Natural killer cell treated with Interleukin-12 subunit alpha and Interleukin-12 subunit beta and Interleukin-15 and Interleukin-18, amount 100 ng/mL, for 72 hours (primary cell): ENCODE measurements at regions not wholly inside any gene's neighbourhood (a gene's known extent, or its start where the extent isn't known, plus 50 kb on each side); places are given as distances from the start of the nearest gene placed in this dataset.

Experiments
- ATAC-seq, 2 donors: fragments of 150-1000 bp; cut with Tn5 transposase in 1 of 2; sonication (Bioruptor Pico), chemical (Tn5 transposase) in 1 of 2; 2 replicates each; pipeline ENCODE4 v1.10.0; 2021
- DNase-seq: peaks from one replicate; pipeline ENCODE4 v3.0.0; 2022; ENCODE audit warnings: low spot score
- H3K27ac Mint-ChIP-seq, 2 donors: 1 replicate in 1 of 2; 2 replicates in 1 of 2; pipeline ENCODE4 v1.8.0; 2022; ENCODE audit warnings: mixed read lengths in 2 of 2, mild to moderate bottlenecking in 1 of 2, moderate library complexity in 1 of 2
- H3K27me3 Mint-ChIP-seq, 2 donors: 1 replicate in 1 of 2; 2 replicates in 1 of 2; pipeline ENCODE4 v1.8.0; 2022; ENCODE audit warnings: mixed read lengths in 2 of 2
- H3K36me3 Mint-ChIP-seq: one replicate; pipeline ENCODE4 v1.8.0; 2022; ENCODE audit warnings: mixed read lengths
- H3K4me1 Mint-ChIP-seq, 2 donors: 1 replicate in 1 of 2; 2 replicates in 1 of 2; pipeline ENCODE4 v1.8.0; 2022; ENCODE audit warnings: low read depth in 2 of 2, mixed read lengths in 2 of 2, mild to moderate bottlenecking in 1 of 2
- H3K4me3 Mint-ChIP-seq: one replicate; pipeline ENCODE4 v1.8.0; 2022; ENCODE audit warnings: mixed read lengths
- H3K9me3 Mint-ChIP-seq: 2 replicates; pipeline ENCODE4 v1.8.0; 2022; ENCODE audit warnings: mixed read lengths

GRCh38 chr3:30130391-30130790, 476.0 kb upstream of the TGFBR2 start:
- Mint-ChIP-seq H3K9me3 (no peaks in the 10 kb centered on the region), H3K36me3 (no peaks in the 10 kb centered on the region), H3K27ac (no peak overlapping the region), H3K4me3 (no peak overlapping the region), H3K4me1 (no peaks in the 10 kb centered on the region), H3K27me3 (peaks cover 5 to 25% of the 10 kb centered on the region in 2 donors)
- DNase-seq (no peak), ATAC-seq (no peak)

- no peak overlapping the region for H3K27ac Mint-ChIP-seq
- no peaks in the 10 kb centered on the region for H3K4me1 Mint-ChIP-seq
- DNase-seq, result no peak
- peaks cover 3% of the 10 kb centered on the region for H3K9me3 Mint-ChIP-seq
- H3K36me3 Mint-ChIP-seq, result no peaks in the 10 kb centered on the region
- H3K27me3 Mint-ChIP-seq, result peaks cover 8 to 24% of the 10 kb centered on the region in 2 donors
- no peak overlapping the region for H3K4me3 Mint-ChIP-seq
- ATAC-seq, result no peak
Observed at GRCh38 chr3:30131191-30131590, 475.2 kb upstream of the TGFBR2 start.

GRCh38 chr3:30135190-30135589, 471.2 kb upstream of the TGFBR2 start:
- no peak for ATAC-seq
- Mint-ChIP-seq H3K36me3 (no peaks in the 10 kb centered on the region), H3K4me3 (no peak overlapping the region), H3K27ac (no peak overlapping the region), H3K27me3 (peaks cover 7 to 11% of the 10 kb centered on the region in 2 donors), H3K9me3 (peaks cover 4% of the 10 kb centered on the region), H3K4me1 (no peaks in the 10 kb centered on the region)
- DNase-seq, result no peak

- peaks cover 4% of the 10 kb centered on the region for H3K9me3 Mint-ChIP-seq
- peaks cover 5 to 11% of the 10 kb centered on the region in 2 donors for H3K27me3 Mint-ChIP-seq
- no peak for DNase-seq
- H3K36me3 Mint-ChIP-seq, result no peaks in the 10 kb centered on the region
- no peak overlapping the region for H3K27ac Mint-ChIP-seq
- no peak for ATAC-seq
- no peak overlapping the region for H3K4me3 Mint-ChIP-seq
- H3K4me1 Mint-ChIP-seq, result no peaks in the 10 kb centered on the region
Observed at GRCh38 chr3:30139283-30139682, 467.1 kb upstream of the TGFBR2 start.

GRCh38 chr3:30140356-30141075, 465.9 kb upstream of the TGFBR2 start:
- Mint-ChIP-seq H3K27me3 (peaks cover 0 to 9% of the 10 kb centered on the region in 2 donors), H3K27ac (no peak overlapping the region), H3K9me3 (peaks cover 4% of the 10 kb centered on the region), H3K4me3 (no peak overlapping the region), H3K4me1 (no peaks in the 10 kb centered on the region), H3K36me3 (no peaks in the 10 kb centered on the region)
- ATAC-seq (no peak), DNase-seq (no peak)

GRCh38 chr3:30141178-30141581, 465.2 kb upstream of the TGFBR2 start:
- Mint-ChIP-seq H3K27ac (no peak overlapping the region), H3K4me1 (no peaks in the 10 kb centered on the region), H3K9me3 (peaks cover under 1% of the 10 kb centered on the region), H3K36me3 (no peaks in the 10 kb centered on the region), H3K4me3 (no peak overlapping the region), H3K27me3 (peaks cover 0 to 6% of the 10 kb centered on the region in 2 donors)
- no peak for DNase-seq
- no peak for ATAC-seq

GRCh38 chr3:30141927-30142326, 464.5 kb upstream of the TGFBR2 start:
- Mint-ChIP-seq H3K27ac (no peak overlapping the region), H3K9me3 (no peaks in the 10 kb centered on the region), H3K36me3 (no peaks in the 10 kb centered on the region), H3K27me3 (peaks cover 0 to 7% of the 10 kb centered on the region in 2 donors), H3K4me1 (no peaks in the 10 kb centered on the region), H3K4me3 (no peak overlapping the region)
- no peak for ATAC-seq
- DNase-seq, result no peak

- ATAC-seq, result no peak
- no peak overlapping the region for H3K27ac Mint-ChIP-seq
- peaks cover 0 to 7% of the 10 kb centered on the region in 2 donors for H3K27me3 Mint-ChIP-seq
- H3K9me3 Mint-ChIP-seq, result no peaks in the 10 kb centered on the region
- H3K4me1 Mint-ChIP-seq, result no peaks in the 10 kb centered on the region
- no peak for DNase-seq
- H3K4me3 Mint-ChIP-seq, result no peak overlapping the region
- H3K36me3 Mint-ChIP-seq, result no peaks in the 10 kb centered on the region
Observed at GRCh38 chr3:30142946-30143345, 463.5 kb upstream of the TGFBR2 start.

GRCh38 chr3:30145281-30145680, 461.1 kb upstream of the TGFBR2 start:
- DNase-seq, result no peak
- H3K9me3 Mint-ChIP-seq, result no peaks in the 10 kb centered on the region
- no peaks in the 10 kb centered on the region for H3K4me1 Mint-ChIP-seq
- no peak overlapping the region for H3K4me3 Mint-ChIP-seq
- H3K27me3 Mint-ChIP-seq, result peaks cover 4 to 11% of the 10 kb centered on the region in 2 donors
- ATAC-seq, result no peak
- H3K27ac Mint-ChIP-seq, result no peak overlapping the region
- no peaks in the 10 kb centered on the region for H3K36me3 Mint-ChIP-seq

- no peak overlapping the region for H3K4me3 Mint-ChIP-seq
- no peaks in the 10 kb centered on the region for H3K36me3 Mint-ChIP-seq
- DNase-seq (no peak), ATAC-seq (no peak)
- H3K4me1 Mint-ChIP-seq, result no peaks in the 10 kb centered on the region
- no peaks in the 10 kb centered on the region for H3K9me3 Mint-ChIP-seq
- no peak overlapping the region for H3K27ac Mint-ChIP-seq
- H3K27me3 Mint-ChIP-seq, result peaks cover 9 to 14% of the 10 kb centered on the region in 2 donors
Observed at GRCh38 chr3:30146978-30147377, 459.4 kb upstream of the TGFBR2 start.

GRCh38 chr3:30154853-30155252, 451.5 kb upstream of the TGFBR2 start:
- H3K4me1 Mint-ChIP-seq, result no peaks in the 10 kb centered on the region
- H3K4me3 Mint-ChIP-seq, result no peak overlapping the region
- H3K27me3 Mint-ChIP-seq, result peaks cover 12 to 15% of the 10 kb centered on the region in 2 donors
- no peak overlapping the region for H3K27ac Mint-ChIP-seq
- DNase-seq (no peak), ATAC-seq (peak in 1 of 2 donors; percentile 28)
- no peaks in the 10 kb centered on the region for H3K36me3 Mint-ChIP-seq
- no peaks in the 10 kb centered on the region for H3K9me3 Mint-ChIP-seq

- H3K4me1 Mint-ChIP-seq, result no peaks in the 10 kb centered on the region
Observed at GRCh38 chr3:30155755-30156154, 450.6 kb upstream of the TGFBR2 start.

GRCh38 chr3:30156586-30157498, 449.6 kb upstream of the TGFBR2 start:
- Mint-ChIP-seq H3K36me3 (no peaks in the 10 kb centered on the region), H3K9me3 (no peaks in the 10 kb centered on the region), H3K4me1 (no peaks in the 10 kb centered on the region), H3K4me3 (no peak overlapping the region), H3K27ac (no peak overlapping the region), H3K27me3 (peaks cover 10 to 12% of the 10 kb centered on the region in 2 donors)
- no peak for DNase-seq
- ATAC-seq, result no peak

More at GRCh38 chr3:30155755-30156154, 450.6 kb upstream of the TGFBR2 start:
- H3K4me3 Mint-ChIP-seq, result no peak overlapping the region
- H3K27me3 Mint-ChIP-seq, result peaks cover 6 to 9% of the 10 kb centered on the region in 2 donors
- DNase-seq (no peak), ATAC-seq (no peak)
- no peaks in the 10 kb centered on the region for H3K36me3 Mint-ChIP-seq
- no peak overlapping the region for H3K27ac Mint-ChIP-seq
- H3K9me3 Mint-ChIP-seq, result no peaks in the 10 kb centered on the region

- ATAC-seq (no peak), DNase-seq (no peak)
- no peak overlapping the region for H3K4me3 Mint-ChIP-seq
- no peaks in the 10 kb centered on the region for H3K4me1 Mint-ChIP-seq
- H3K9me3 Mint-ChIP-seq, result no peaks in the 10 kb centered on the region
- no peaks in the 10 kb centered on the region for H3K36me3 Mint-ChIP-seq
- H3K27me3 Mint-ChIP-seq, result peaks cover 5 to 9% of the 10 kb centered on the region in 2 donors
- H3K27ac Mint-ChIP-seq, result no peak overlapping the region
Observed at GRCh38 chr3:30161375-30161774, 445.0 kb upstream of the TGFBR2 start.
